Neural cell (in vitro differentiated cells): ENCODE measurements at regions not wholly inside any gene's neighbourhood (a gene's known extent, or its start where the extent isn't known, plus 50 kb on each side); places are given as distances from the start of the nearest gene placed in this dataset.
"Not testable (repeated sequence)": the region's sequence is repeated elsewhere in the genome, so short reads cannot be mapped to it uniquely, and the experiment has no call there.

ENCODE experiments used
- CTCF ChIP-seq: fragments of 450-650 bp; IDR thresholded peaks from 2 replicates; pipeline ENCODE4 v1.5.1; 2014; ENCODE audit warnings: antibody characterized with exemption, mild to moderate bottlenecking, moderate library complexity; ENCODE audit not compliant: poor library complexity, severe bottlenecking
- EP300 ChIP-seq: fragments of 450-650 bp; conservative IDR thresholded peaks from 2 replicates; pipeline ENCODE4 v1.6.1; 2014; ENCODE audit warnings: antibody characterized with exemption, mild to moderate bottlenecking, moderate library complexity; ENCODE audit not compliant: poor library complexity, severe bottlenecking
- EZH2 ChIP-seq: fragments of 200-600, 300-800 bp; shearing (Covaris generic), sonication (generic); IDR thresholded peaks from 2 replicates; pipeline ENCODE4 v1.6.1; 2014; ENCODE audit warnings: antibody characterized with exemption, low read length, borderline replicate concordance, mild to moderate bottlenecking; ENCODE audit not compliant: insufficient read depth, poor library complexity, severe bottlenecking
- MXI1 ChIP-seq: fragments of 450-650 bp; conservative IDR thresholded peaks from 2 replicates; pipeline ENCODE4 v1.6.1; 2014; ENCODE audit warnings: antibody characterized with exemption, mild to moderate bottlenecking; ENCODE audit not compliant: poor library complexity, severe bottlenecking
- POLR2AphosphoS5 ChIP-seq: IDR thresholded peaks from 2 replicates; pipeline ENCODE4 v1.6.1; 2012
- RAD21 ChIP-seq: fragments of 450-650 bp; conservative IDR thresholded peaks from 2 replicates; pipeline ENCODE4 v1.6.1; 2014; ENCODE audit warnings: antibody characterized with exemption, mild to moderate bottlenecking, moderate library complexity
- SMC3 ChIP-seq: fragments of 450-650 bp; conservative IDR thresholded peaks from 2 replicates; pipeline ENCODE4 v1.6.1; 2014; ENCODE audit warnings: antibody characterized with exemption, mild to moderate bottlenecking, moderate library complexity; ENCODE audit not compliant: poor library complexity
- TAF1 ChIP-seq: IDR thresholded peaks from 2 replicates; pipeline ENCODE4 v1.6.1; 2012; ENCODE audit warnings: low read depth
- TF ChIP-seq, protein P1 (sequence below): IDR thresholded peaks from 2 replicates; pipeline ENCODE4 v1.6.1; 2012; ENCODE audit warnings: borderline replicate concordance

GRCh38 chr9:40993842-40994241, 134.6 kb downstream of the FOXD4L6 start:
- TF ChIP-seq CTCF, POLR2AphosphoS5, RAD21, EZH2, TAF1, MXI1, SMC3, EP300: not testable (repeated sequence)
- TF ChIP-seq, protein P1, sequence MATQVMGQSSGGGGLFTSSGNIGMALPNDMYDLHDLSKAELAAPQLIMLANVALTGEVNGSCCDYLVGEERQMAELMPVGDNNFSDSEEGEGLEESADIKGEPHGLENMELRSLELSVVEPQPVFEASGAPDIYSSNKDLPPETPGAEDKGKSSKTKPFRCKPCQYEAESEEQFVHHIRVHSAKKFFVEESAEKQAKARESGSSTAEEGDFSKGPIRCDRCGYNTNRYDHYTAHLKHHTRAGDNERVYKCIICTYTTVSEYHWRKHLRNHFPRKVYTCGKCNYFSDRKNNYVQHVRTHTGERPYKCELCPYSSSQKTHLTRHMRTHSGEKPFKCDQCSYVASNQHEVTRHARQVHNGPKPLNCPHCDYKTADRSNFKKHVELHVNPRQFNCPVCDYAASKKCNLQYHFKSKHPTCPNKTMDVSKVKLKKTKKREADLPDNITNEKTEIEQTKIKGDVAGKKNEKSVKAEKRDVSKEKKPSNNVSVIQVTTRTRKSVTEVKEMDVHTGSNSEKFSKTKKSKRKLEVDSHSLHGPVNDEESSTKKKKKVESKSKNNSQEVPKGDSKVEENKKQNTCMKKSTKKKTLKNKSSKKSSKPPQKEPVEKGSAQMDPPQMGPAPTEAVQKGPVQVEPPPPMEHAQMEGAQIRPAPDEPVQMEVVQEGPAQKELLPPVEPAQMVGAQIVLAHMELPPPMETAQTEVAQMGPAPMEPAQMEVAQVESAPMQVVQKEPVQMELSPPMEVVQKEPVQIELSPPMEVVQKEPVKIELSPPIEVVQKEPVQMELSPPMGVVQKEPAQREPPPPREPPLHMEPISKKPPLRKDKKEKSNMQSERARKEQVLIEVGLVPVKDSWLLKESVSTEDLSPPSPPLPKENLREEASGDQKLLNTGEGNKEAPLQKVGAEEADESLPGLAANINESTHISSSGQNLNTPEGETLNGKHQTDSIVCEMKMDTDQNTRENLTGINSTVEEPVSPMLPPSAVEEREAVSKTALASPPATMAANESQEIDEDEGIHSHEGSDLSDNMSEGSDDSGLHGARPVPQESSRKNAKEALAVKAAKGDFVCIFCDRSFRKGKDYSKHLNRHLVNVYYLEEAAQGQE = not testable (repeated sequence)
